H1 (cell line): ENCODE measurements at regions not wholly inside any gene's neighbourhood (a gene's known extent, or its start where the extent isn't known, plus 50 kb on each side); places are given as distances from the start of the nearest gene placed in this dataset.

Experiments
- CHD7 ChIP-seq: fragments of 300-600 bp; sonication (generic); IDR thresholded peaks from 2 replicates; pipeline ENCODE4 v1.7.1; 2012; ENCODE audit warnings: low read length, moderate library complexity, mild to moderate bottlenecking, inconsistent platforms; ENCODE audit not compliant: insufficient replicate concordance
- CTCF ChIP-seq, 3 experiments: IDR thresholded peaks; 1 replicate in 2 of 3; 2 replicates in 1 of 3; pipeline versions ENCODE4 v1.5.1 to v1.6.1; 2011; ENCODE audit warnings: low read length in 3 of 3, mild to moderate bottlenecking in 3 of 3, inconsistent platforms in 2 of 3, low read depth in 1 of 3, moderate library complexity in 1 of 3; ENCODE audit not compliant: insufficient read depth in 1 of 3; ENCODE audit errors: control extremely low read depth in 1 of 3
- POU5F1 ChIP-seq: IDR thresholded peaks from 2 replicates; pipeline ENCODE4 v1.6.1; 2011; ENCODE audit warnings: low read depth, mild to moderate bottlenecking, low read length, moderate library complexity
- SIX5 ChIP-seq: IDR thresholded peaks from 2 replicates; pipeline ENCODE4 v1.6.1; 2011; ENCODE audit warnings: mild to moderate bottlenecking, low read depth, low read length
- SP1 ChIP-seq: IDR thresholded peaks from 2 replicates; pipeline ENCODE4 v1.6.1; 2011; ENCODE audit warnings: low read depth, low read length
- TCF12 ChIP-seq: IDR thresholded peaks from 2 replicates; pipeline ENCODE4 v1.6.1; 2011; ENCODE audit warnings: low read depth, mild to moderate bottlenecking, low read length

- no peak for TF ChIP-seq CHD7
- no peak for TF ChIP-seq SP1
- no peak for TF ChIP-seq TCF12
- no peak for TF ChIP-seq POU5F1
- no peak for TF ChIP-seq CTCF (IDR thresholded peaks at IDR 0.05; ENCODE audit: control extremely low read depth in 1 of 3, insufficient read depth in 1 of 3, low read depth in 1 of 3, low read length in 3 of 3)
- TF ChIP-seq SIX5 = no peak
- TF ChIP-seq, all 59 proteins: peak for 0
Measured at GRCh38 chr22:49561338-49561737, 266.3 kb downstream of the BRD1 start (continued).
